Smooth muscle cell (in vitro differentiated cells): ENCODE measurements at regions not wholly inside any gene's neighbourhood (a gene's known extent, or its start where the extent isn't known, plus 50 kb on each side); places are given as distances from the start of the nearest gene placed in this dataset.

Experiments
- DNase-seq: peaks from one replicate; lab custom pipeline; 2025; ENCODE audit not compliant: unreplicated experiment; lab: John Stamatoyannopoulos, UW
- H2AFZ ChIP-seq: fragments of 200-600 bp; sonication (generic); 2 replicates; pipeline ENCODE4 v1.6.0; 2016; ENCODE audit warnings: antibody characterized with exemption, low read depth, mild to moderate bottlenecking
- H3F3A ChIP-seq: fragments of 200-600 bp; sonication (generic); 2 replicates; pipeline ENCODE4 v1.6.0; 2017; ENCODE audit warnings: antibody characterized with exemption, low read depth
- H3K27ac ChIP-seq: fragments of 200-600 bp; sonication (generic); 2 replicates; pipeline ENCODE4 v1.5.1; 2016; ENCODE audit warnings: low read depth, mild to moderate bottlenecking
- H3K27me3 ChIP-seq: fragments of 200-600 bp; sonication (generic); 2 replicates; pipeline ENCODE4 v1.6.1; 2016; ENCODE audit warnings: low read depth, mild to moderate bottlenecking
- H3K36me3 ChIP-seq: fragments of 200-600 bp; sonication (generic); 2 replicates; pipeline ENCODE4 v1.5.1; 2016; ENCODE audit warnings: low read depth
- H3K4me1 ChIP-seq: fragments of 200-600 bp; sonication (generic); 2 replicates; pipeline ENCODE4 v1.5.1; 2016; ENCODE audit warnings: low read depth
- H3K4me2 ChIP-seq: fragments of 200-600 bp; sonication (generic); 2 replicates; pipeline ENCODE4 v1.6.0; 2016; ENCODE audit warnings: mild to moderate bottlenecking
- H3K4me3 ChIP-seq: fragments of 200-600 bp; sonication (generic); 2 replicates; pipeline ENCODE4 v1.5.1; 2016; ENCODE audit warnings: mild to moderate bottlenecking
- H3K79me2 ChIP-seq: fragments of 200-600 bp; sonication (generic); 2 replicates; pipeline ENCODE4 v1.6.0; 2016; ENCODE audit warnings: low read depth, mild to moderate bottlenecking
- H3K9ac ChIP-seq: fragments of 200-600 bp; sonication (generic); 2 replicates; pipeline ENCODE4 v1.6.0; 2016; ENCODE audit warnings: low read depth
- H3K9me3 ChIP-seq: fragments of 200-600 bp; sonication (generic); replicated peaks from 2 replicates; pipeline ENCODE4 v1.5.1; 2016; ENCODE audit warnings: low read depth
- H4K20me1 ChIP-seq: fragments of 200-600 bp; sonication (generic); 2 replicates; pipeline ENCODE4 v1.6.0; 2016; ENCODE audit warnings: low read depth
- WGBS: methylation state at CpG from one replicate; pipeline ENCODE4 v1.1.7; 2016; ENCODE audit warnings: low lambda C conversion rate; 5-methylcytosine and 5-hydroxymethylcytosine counted together
- TF ChIP-seq, protein P1 (sequence below): fragments of 200-600 bp; sonication (generic); IDR thresholded peaks from 2 replicates; pipeline ENCODE4 v1.5.1; 2017; ENCODE audit warnings: borderline replicate concordance, mild to moderate bottlenecking, antibody characterized with exemption; ENCODE audit not compliant: insufficient read depth, poor library complexity, severe bottlenecking

DNA sequence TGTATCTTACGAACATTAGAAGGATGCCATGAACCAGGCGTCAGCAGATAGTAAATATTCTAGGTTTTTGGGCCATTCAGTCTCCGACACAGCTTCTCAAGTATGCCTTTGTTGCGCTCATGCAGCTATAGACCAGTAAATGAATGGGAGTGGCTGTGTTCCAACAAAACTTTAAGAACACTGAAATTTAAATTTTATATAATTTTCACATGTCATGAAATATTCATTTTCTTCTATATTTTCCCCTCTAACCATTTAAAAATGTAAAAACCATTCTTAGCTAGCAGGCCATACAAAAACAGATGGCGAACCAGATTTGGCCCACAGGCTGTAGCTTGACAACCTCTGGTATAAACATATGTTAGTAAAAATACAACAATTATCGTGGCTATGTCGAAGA lies 151.8 kb upstream of the KIT start:
- Histone ChIP-seq H3K4me1 (no peaks in the 10 kb centered on the region), H3K9me3 (no peaks in the 10 kb centered on the region), H3K4me2 (no peak overlapping the region), H3K27me3 (no peaks in the 10 kb centered on the region), H3K27ac (no peak overlapping the region), H3K9ac (no peak overlapping the region), H3K4me3 (no peak overlapping the region), H2AFZ (no peak overlapping the region), H4K20me1 (no peaks in the 10 kb centered on the region), H3K79me2 (no peaks in the 10 kb centered on the region), H3F3A (no peaks in the 10 kb centered on the region), H3K36me3 (no peaks in the 10 kb centered on the region)
- no peak for DNase-seq
- TF ChIP-seq, protein P1, sequence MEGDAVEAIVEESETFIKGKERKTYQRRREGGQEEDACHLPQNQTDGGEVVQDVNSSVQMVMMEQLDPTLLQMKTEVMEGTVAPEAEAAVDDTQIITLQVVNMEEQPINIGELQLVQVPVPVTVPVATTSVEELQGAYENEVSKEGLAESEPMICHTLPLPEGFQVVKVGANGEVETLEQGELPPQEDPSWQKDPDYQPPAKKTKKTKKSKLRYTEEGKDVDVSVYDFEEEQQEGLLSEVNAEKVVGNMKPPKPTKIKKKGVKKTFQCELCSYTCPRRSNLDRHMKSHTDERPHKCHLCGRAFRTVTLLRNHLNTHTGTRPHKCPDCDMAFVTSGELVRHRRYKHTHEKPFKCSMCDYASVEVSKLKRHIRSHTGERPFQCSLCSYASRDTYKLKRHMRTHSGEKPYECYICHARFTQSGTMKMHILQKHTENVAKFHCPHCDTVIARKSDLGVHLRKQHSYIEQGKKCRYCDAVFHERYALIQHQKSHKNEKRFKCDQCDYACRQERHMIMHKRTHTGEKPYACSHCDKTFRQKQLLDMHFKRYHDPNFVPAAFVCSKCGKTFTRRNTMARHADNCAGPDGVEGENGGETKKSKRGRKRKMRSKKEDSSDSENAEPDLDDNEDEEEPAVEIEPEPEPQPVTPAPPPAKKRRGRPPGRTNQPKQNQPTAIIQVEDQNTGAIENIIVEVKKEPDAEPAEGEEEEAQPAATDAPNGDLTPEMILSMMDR = no peak
- WGBS = 93% methylated on average over 7 of the region's 7 CpGs

DNA sequence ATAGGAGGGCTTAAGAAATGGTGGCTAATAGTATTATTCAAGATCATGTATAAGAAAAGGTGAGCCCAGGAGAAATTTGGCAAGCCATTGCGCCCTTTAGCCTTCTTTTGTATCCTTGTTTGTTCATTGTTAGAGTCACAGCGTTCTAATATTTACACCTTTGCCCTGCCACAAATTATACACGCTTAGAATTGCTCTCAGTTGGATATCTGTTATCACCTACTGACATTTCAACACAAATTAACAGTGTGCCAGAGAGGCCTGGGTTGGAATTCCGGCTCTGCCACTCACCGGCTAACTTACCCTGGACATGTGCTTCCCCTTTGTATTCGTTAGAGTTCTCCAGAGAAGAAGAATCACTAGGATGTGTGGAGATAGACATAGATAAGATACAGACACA lies 148.7 kb upstream of the KIT start:
- WGBS = 93% methylated on average over 6 of the region's 6 CpGs
- Histone ChIP-seq H3F3A (no peaks in the 10 kb centered on the region), H2AFZ (no peak overlapping the region)

GRCh38 chr4:54513204-54513603 lies 144.6 kb upstream of the KIT start:
- Histone ChIP-seq H3K79me2 (no peaks in the 10 kb centered on the region), H3K36me3 (no peaks in the 10 kb centered on the region), H3K27me3 (no peaks in the 10 kb centered on the region), H3K9ac (no peak overlapping the region), H2AFZ (no peak overlapping the region), H4K20me1 (no peaks in the 10 kb centered on the region), H3K4me3 (no peak overlapping the region), H3F3A (no peaks in the 10 kb centered on the region), H3K9me3 (no peaks in the 10 kb centered on the region), H3K4me2 (no peak overlapping the region), H3K4me1 (no peaks in the 10 kb centered on the region), H3K27ac (no peak overlapping the region)
- TF ChIP-seq, protein P1 = no peak
- 35% methylated on average over 6 of the region's 6 CpGs for WGBS
- no peak for DNase-seq

More for the DNA sequence above, 148.7 kb upstream of the KIT start:
- no peaks in the 10 kb centered on the region for H3K79me2 ChIP-seq
- H3K27ac ChIP-seq = no peak overlapping the region
- H3K36me3 ChIP-seq = no peaks in the 10 kb centered on the region
- no peak overlapping the region for H3K4me3 ChIP-seq
- H3K9ac ChIP-seq = no peak overlapping the region
- no peaks in the 10 kb centered on the region for H3K4me1 ChIP-seq
- TF ChIP-seq, protein P1 = no peak
- no peak overlapping the region for H3K4me2 ChIP-seq
- no peak for DNase-seq
- no peaks in the 10 kb centered on the region for H4K20me1 ChIP-seq
- H3K9me3 ChIP-seq = no peaks in the 10 kb centered on the region
- no peaks in the 10 kb centered on the region for H3K27me3 ChIP-seq

DNA sequence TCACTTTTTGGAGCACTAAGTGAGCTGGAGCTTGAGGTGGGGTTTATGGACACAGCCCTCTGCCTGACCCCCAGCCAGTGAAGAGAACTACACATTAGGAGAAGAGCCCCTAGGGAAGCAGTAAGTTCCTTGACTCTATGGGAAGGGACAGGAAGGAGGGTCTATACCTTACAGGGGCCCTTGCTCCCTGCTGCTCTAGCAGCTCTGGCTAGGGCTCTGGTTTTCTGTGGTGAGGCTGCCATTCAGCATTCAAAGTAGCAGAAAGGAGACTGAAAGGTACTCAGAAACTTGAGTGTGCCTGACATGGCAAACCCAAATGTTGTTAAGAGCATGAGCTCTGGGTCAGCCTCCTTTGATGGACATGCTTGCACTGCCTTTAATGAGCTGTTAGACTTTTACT lies 144.0 kb upstream of the KIT start:
- H3K9me3 ChIP-seq = no peaks in the 10 kb centered on the region
- TF ChIP-seq, protein P1 = no peak
- H3F3A ChIP-seq = no peaks in the 10 kb centered on the region
- H3K27me3 ChIP-seq = no peaks in the 10 kb centered on the region
- no peak overlapping the region for H3K4me2 ChIP-seq
- no peak for DNase-seq
- no peak overlapping the region for H3K9ac ChIP-seq
- H4K20me1 ChIP-seq = no peaks in the 10 kb centered on the region
- H3K27ac ChIP-seq = no peak overlapping the region
- no peaks in the 10 kb centered on the region for H3K4me1 ChIP-seq
- no peak overlapping the region for H2AFZ ChIP-seq
- H3K79me2 ChIP-seq = no peaks in the 10 kb centered on the region
- H3K36me3 ChIP-seq = no peaks in the 10 kb centered on the region
- H3K4me3 ChIP-seq = no peak overlapping the region
